WERI-Rb-1 (cell line): ENCODE measurements at regions not wholly inside any gene's neighbourhood (a gene's known extent, or its start where the extent isn't known, plus 50 kb on each side); places are given as distances from the start of the nearest gene placed in this dataset.

Source experiments
- DNase-seq: peaks from one replicate; pipeline ENCODE4 v3.0.0-alpha.2; 2020
- H3K27ac ChIP-seq: fragments of 250-450 bp; sonication (Bioruptor Pico); 2 replicates; pipeline ENCODE4 v1.5.1; 2020; ENCODE audit warnings: mild to moderate bottlenecking, moderate library complexity
- H3K27me3 ChIP-seq: fragments of 250-450 bp; sonication (Bioruptor Pico); 2 replicates; pipeline ENCODE4 v1.5.1; 2021; ENCODE audit warnings: mild to moderate bottlenecking, low read depth, moderate library complexity; ENCODE audit not compliant: insufficient read depth, severe bottlenecking
- H3K36me3 ChIP-seq: fragments of 250-450 bp; sonication (Bioruptor Pico); 2 replicates; pipeline ENCODE4 v1.5.1; 2020; ENCODE audit warnings: mild to moderate bottlenecking, moderate library complexity
- H3K4me3 ChIP-seq: 2 replicates; pipeline ENCODE4 v1.5.1; 2011; ENCODE audit warnings: low read depth, mild to moderate bottlenecking, control low read depth, low read length
- H3K9me3 ChIP-seq: fragments of 250-450 bp; sonication (Bioruptor Pico); 2 replicates; pipeline ENCODE4 v1.5.1; 2021; ENCODE audit warnings: mild to moderate bottlenecking, moderate library complexity; ENCODE audit not compliant: severe bottlenecking
- CTCF ChIP-seq: IDR thresholded peaks from 2 replicates; pipeline ENCODE4 v1.5.1; 2011; ENCODE audit warnings: low read depth, mild to moderate bottlenecking, control low read depth, inconsistent platforms, low read length

GRCh38 chr11:23551706-23552105 is 691.4 kb upstream of the CCDC179 start:
- no peaks in the 10 kb centered on the region for H3K27me3 ChIP-seq
- no peaks in the 10 kb centered on the region for H3K9me3 ChIP-seq
- no peak overlapping the region for H3K4me3 ChIP-seq
- no peaks in the 10 kb centered on the region for H3K36me3 ChIP-seq
- no peak for DNase-seq
- no peak overlapping the region for H3K27ac ChIP-seq
- TF ChIP-seq CTCF: no peak

- H3K27ac ChIP-seq: no peak overlapping the region
- H3K36me3 ChIP-seq: no peaks in the 10 kb centered on the region
- H3K4me3 ChIP-seq: no peak overlapping the region
- DNase-seq: no peak
- no peak for TF ChIP-seq CTCF
- no peaks in the 10 kb centered on the region for H3K27me3 ChIP-seq
- no peaks in the 10 kb centered on the region for H3K9me3 ChIP-seq
Measured at GRCh38 chr11:23554002-23554401, 693.7 kb upstream of the CCDC179 start.

GRCh38 chr11:23555085-23555484 is 694.8 kb upstream of the CCDC179 start:
- no peak for DNase-seq
- TF ChIP-seq CTCF: no peak
- H3K4me3 ChIP-seq: no peak overlapping the region

GRCh38 chr11:23556163-23556750 is 696.0 kb upstream of the CCDC179 start:
- Histone ChIP-seq H3K27ac (no peak overlapping the region), H3K36me3 (no peaks in the 10 kb centered on the region), H3K27me3 (no peaks in the 10 kb centered on the region), H3K4me3 (no peak overlapping the region), H3K9me3 (no peaks in the 10 kb centered on the region)
- DNase-seq: no peak
- TF ChIP-seq CTCF: no peak

More at GRCh38 chr11:23555085-23555484, 694.8 kb upstream of the CCDC179 start:
- Histone ChIP-seq H3K27me3 (no peaks in the 10 kb centered on the region), H3K36me3 (no peaks in the 10 kb centered on the region), H3K9me3 (no peaks in the 10 kb centered on the region), H3K27ac (no peak overlapping the region)

- Histone ChIP-seq H3K36me3 (no peaks in the 10 kb centered on the region), H3K27me3 (no peaks in the 10 kb centered on the region), H3K4me3 (no peak overlapping the region), H3K27ac (no peak overlapping the region), H3K9me3 (no peaks in the 10 kb centered on the region)
- no peak for DNase-seq
- no peak for TF ChIP-seq CTCF
Measured at GRCh38 chr11:23563591-23563990, 703.3 kb upstream of the CCDC179 start.

GRCh38 chr11:23564370-23564769 is 704.1 kb upstream of the CCDC179 start:
- no peak for TF ChIP-seq CTCF
- Histone ChIP-seq H3K9me3 (no peaks in the 10 kb centered on the region), H3K4me3 (no peak overlapping the region), H3K27me3 (no peaks in the 10 kb centered on the region), H3K36me3 (no peaks in the 10 kb centered on the region), H3K27ac (no peak overlapping the region)
- no peak for DNase-seq
